PC-9 (cell line): ENCODE measurements at regions not wholly inside any gene's neighbourhood (a gene's known extent, or its start where the extent isn't known, plus 50 kb on each side); places are given as distances from the start of the nearest gene placed in this dataset.
"Not testable (repeated sequence)": the region's sequence is repeated elsewhere in the genome, so short reads cannot be mapped to it uniquely, and the experiment has no call there.

ENCODE experiments used
- BruUV-seq: library from RNA; stranded (reverse); fragments of 400-500 nt; replicated peaks from 2 replicates; lab custom pipeline; 2021; lab: Mats Ljungman, UMichigan
- CTCF ChIA-PET: fragments of 300-600 bp; sonication (Branson Sonifier 250); formaldehyde crosslinking; loops from one replicate; lab custom pipeline; 2022; ENCODE audit warnings: antibody characterized with exemption; lab: Charles Lee
- POLR2A ChIA-PET: fragments of 300-600 bp; sonication (Branson Sonifier 250); formaldehyde crosslinking; loops from one replicate; lab custom pipeline; 2022; ENCODE audit warnings: antibody characterized with exemption; ENCODE audit not compliant: unreplicated experiment; lab: Charles Lee
- DNase-seq, 2 experiments: peaks; one replicate each; pipeline versions ENCODE4 v3.0.0 to v3.0.0-alpha.2; 2015 to 2022; ENCODE audit warnings: mixed read lengths in 1 of 2
- H2AFZ ChIP-seq: fragments of 200-600 bp; sonication (generic); 2 replicates; pipeline ENCODE4 v1.8.1; 2017; ENCODE audit warnings: antibody characterized with exemption
- H3F3A ChIP-seq: fragments of 200-600 bp; sonication (generic); 2 replicates; pipeline ENCODE4 v1.8.1; 2017; ENCODE audit warnings: antibody characterized with exemption, mild to moderate bottlenecking, low read depth; ENCODE audit not compliant: insufficient read depth
- H3K27ac ChIP-seq: fragments of 200-600 bp; sonication (generic); 2 replicates; pipeline ENCODE4 v1.6.1; 2016; ENCODE audit warnings: mixed run types
- H3K27me3 ChIP-seq: fragments of 200-600 bp; sonication (generic); 2 replicates; pipeline ENCODE4 v1.6.1; 2016; ENCODE audit warnings: low read depth, mixed run types; ENCODE audit not compliant: insufficient read depth
- H3K36me3 ChIP-seq: fragments of 200-600 bp; sonication (generic); 2 replicates; pipeline ENCODE4 v1.6.1; 2016; ENCODE audit warnings: low read depth, mixed run types
- H3K4me1 ChIP-seq: fragments of 200-600 bp; sonication (generic); replicated peaks from 2 replicates; pipeline ENCODE4 v1.6.1; 2016; ENCODE audit warnings: mixed run types; ENCODE audit not compliant: insufficient read depth
- H3K4me2 ChIP-seq: fragments of 200-600 bp; sonication (generic); 2 replicates; pipeline ENCODE4 v1.6.1; 2017; ENCODE audit warnings: mixed run types
- H3K4me3 ChIP-seq: fragments of 200-600 bp; sonication (generic); 2 replicates; pipeline ENCODE4 v1.6.1; 2016; ENCODE audit warnings: mixed run types
- H3K79me2 ChIP-seq: fragments of 200-600 bp; sonication (generic); 2 replicates; pipeline ENCODE4 v1.6.1; 2017; ENCODE audit warnings: low read depth, mixed run types
- H3K9me2 ChIP-seq: fragments of 200-600 bp; sonication (generic); 2 replicates; pipeline ENCODE4 v1.8.1; 2017; ENCODE audit warnings: mild to moderate bottlenecking; ENCODE audit not compliant: insufficient read depth
- H3K9me3 ChIP-seq: fragments of 200-600 bp; sonication (generic); 2 replicates; pipeline ENCODE4 v1.8.1; 2016; ENCODE audit warnings: low read depth; ENCODE audit not compliant: insufficient read depth
- H4K20me1 ChIP-seq: fragments of 200-600 bp; sonication (generic); 2 replicates; pipeline ENCODE4 v1.8.1; 2017; ENCODE audit not compliant: insufficient read depth
- CTCF ChIP-seq: fragments of 200-600 bp; sonication (generic); conservative IDR thresholded peaks from 2 replicates; pipeline ENCODE4 v1.6.1; 2017; ENCODE audit warnings: mixed run types, antibody characterized with exemption, mild to moderate bottlenecking, moderate library complexity
- EZH2 ChIP-seq: fragments of 200-600 bp; sonication (generic); IDR thresholded peaks from 2 replicates; pipeline ENCODE4 v1.8.0; 2017; ENCODE audit warnings: antibody characterized with exemption, low read depth
- intact Hi-C: fragments of 100-400 bp; cut with micrococcal nuclease; formaldehyde crosslinking; loops from one replicate; pipeline ENCODE4 v1.10.0; 2022; ENCODE audit not compliant: unreplicated experiment

- Histone ChIP-seq H3K9me3 (no peaks in the 10 kb centered on the region), H3K4me2 (no peak overlapping the region), H2AFZ (no peak overlapping the region), H3K4me3 (no peak overlapping the region), H3K4me1 (no peaks in the 10 kb centered on the region), H3K36me3 (no peaks in the 10 kb centered on the region), H4K20me1 (no peaks in the 10 kb centered on the region), H3K9me2 (no peaks in the 10 kb centered on the region), H3F3A (no peaks in the 10 kb centered on the region), H3K79me2 (no peaks in the 10 kb centered on the region), H3K27me3 (peaks cover 68% of the 10 kb centered on the region), H3K27ac (no peak overlapping the region)
- POLR2A ChIA-PET, result no interaction called here
- CTCF ChIA-PET, result no interaction called here
- TF ChIP-seq EZH2 (no peak), CTCF (no peak)
- intact Hi-C loops, result no loop called here
- BruUV-seq, result no TSS peak
- no peak for DNase-seq
Observed at GRCh38 chr14:105941226-105942166, 415.1 kb downstream of the TMEM121 start.

GRCh38 chr14:105942725-105943124 is 416.3 kb downstream of the TMEM121 start:
- H3K4me2 ChIP-seq, result not testable (repeated sequence)

GRCh38 chr14:105943973-105944602 is 417.7 kb downstream of the TMEM121 start:
- TF ChIP-seq CTCF, result no peak
- TF ChIP-seq EZH2, result no peak
- no peaks in the 10 kb centered on the region for H3K9me3 ChIP-seq
- no peaks in the 10 kb centered on the region for H3F3A ChIP-seq
- H3K4me2 ChIP-seq, result no peak overlapping the region
- H3K79me2 ChIP-seq, result no peaks in the 10 kb centered on the region
- no TSS peak for BruUV-seq
- no peaks in the 10 kb centered on the region for H4K20me1 ChIP-seq
- POLR2A ChIA-PET, result interaction anchor here (0.6 kb wide), 1 partner anchor 46 kb away, joined by 8 read pairs; no protein-coding TSS in a partner anchor
- no peak for DNase-seq
- intact Hi-C loops, result no loop called here
- H3K4me1 ChIP-seq, result no peaks in the 10 kb centered on the region
- no peak overlapping the region for H2AFZ ChIP-seq
- no peaks in the 10 kb centered on the region for H3K9me2 ChIP-seq
- H3K36me3 ChIP-seq, result no peaks in the 10 kb centered on the region
- CTCF ChIA-PET, result no interaction called here
- no peak overlapping the region for H3K4me3 ChIP-seq
- peaks cover 63% of the 10 kb centered on the region for H3K27me3 ChIP-seq
- no peak overlapping the region for H3K27ac ChIP-seq

More at GRCh38 chr14:105942725-105943124, 416.3 kb downstream of the TMEM121 start:
- intact Hi-C loops, BruUV-seq, H3K9me3 ChIP-seq, H3K9me2 ChIP-seq, CTCF ChIA-PET, H4K20me1 ChIP-seq, H3K4me3 ChIP-seq, H3K36me3 ChIP-seq, H3K4me1 ChIP-seq, H3K79me2 ChIP-seq, H2AFZ ChIP-seq, H3F3A ChIP-seq, DNase-seq, POLR2A ChIA-PET, H3K27ac ChIP-seq: not testable (repeated sequence)
- H3K27me3 ChIP-seq, result peaks cover 68% of the 10 kb centered on the region
